Motor neuron (in vitro differentiated cells): ENCODE measurements at regions not wholly inside any gene's neighbourhood (a gene's known extent, or its start where the extent isn't known, plus 50 kb on each side); places are given as distances from the start of the nearest gene placed in this dataset.

Source experiments
- ATAC-seq, 8 experiments: fragments of 200-7000 bp; cut with Tn5 transposase; replicated peaks in 6 of 8; 2 replicates each; pipeline ENCODE4 v1.8.0; 2021; ENCODE audit warnings: mild to moderate bottlenecking in 8 of 8, moderate library complexity in 8 of 8
- H3K27ac ChIP-seq, 2 donors: fragments of 250-450 bp; sonication (Bioruptor Pico); 2 replicates each; pipeline ENCODE4 v1.9.0; 2021; ENCODE audit warnings: antibody characterized with exemption in 2 of 2, mild to moderate bottlenecking in 2 of 2, moderate library complexity in 1 of 2
- H3K4me1 ChIP-seq, 2 donors: fragments of 250-450 bp; sonication (Bioruptor Pico); replicated peaks in 1 of 2; 2 replicates each; pipeline ENCODE4 v1.6.1; 2021; ENCODE audit warnings: antibody characterized with exemption in 2 of 2, mild to moderate bottlenecking in 2 of 2, moderate library complexity in 1 of 2
- H3K4me3 ChIP-seq, 5 donors: fragments of 250-450 bp; sonication (Bioruptor Pico); 2 replicates each; pipeline ENCODE4 v1.9.0; 2021; ENCODE audit warnings: antibody characterized with exemption in 5 of 5, mild to moderate bottlenecking in 5 of 5, moderate library complexity in 4 of 5
- WGBS, 10 experiments: fragments of 450-650 bp; shearing (Covaris generic); methylation state at CpG; one replicate each; pipeline ENCODE4 v1.0.0; 2022; 5-methylcytosine and 5-hydroxymethylcytosine counted together
- in situ Hi-C, 9 experiments: fragments of 400-800 bp; cut with MboI; loops; one replicate each; pipeline ENCODE4 v1.15.0; 2021; ENCODE audit warnings: low sequenced_read_pairs in 9 of 9, low pct_unique_long_range_greater_than_20kb in 2 of 9; ENCODE audit not compliant: unreplicated experiment in 9 of 9

GRCh38 chr13:111418101-111418500 is 97.7 kb downstream of the TEX29 start:
- H3K4me3 ChIP-seq, result no peak overlapping the region
- WGBS, 10 experiments, result 36 to 100% (median 92%) methylated on average over 2 to 4 of the region's 6 CpGs; no CpG with 5 or more reads in 3 of the 10 experiments
- in situ Hi-C loops, result no loop called here
- H3K27ac ChIP-seq, result no peak overlapping the region
- ATAC-seq, result no peak
- peaks cover 2 to 21% of the 10 kb centered on the region in 2 donors for H3K4me1 ChIP-seq

- no peak for ATAC-seq
- H3K27ac ChIP-seq, result no peak overlapping the region
- in situ Hi-C loops, result no loop called here
- H3K4me3 ChIP-seq, result no peak overlapping the region
- H3K4me1 ChIP-seq, result peaks cover 2 to 7% of the 10 kb centered on the region in 2 donors
- 40 to 100% (median 92%) methylated on average over 2 to 9 of the region's 20 CpGs; no CpG with 5 or more reads in 3 of the 10 experiments for WGBS, 10 experiments
These were observed 99.9 kb downstream of the TEX29 start for GRCh38 chr13:111420113-111420876.

GRCh38 chr13:111421216-111421615 is 100.8 kb downstream of the TEX29 start:
- ATAC-seq, result no peak
- in situ Hi-C loops, result no loop called here
- WGBS, 10 experiments, result 0 to 81% (median 77%) methylated on average over 1 to 9 of the region's 11 CpGs; no CpG with 5 or more reads in 7 of the 10 experiments
- Histone ChIP-seq H3K4me3 (no peak overlapping the region), H3K27ac (no peak overlapping the region), H3K4me1 (peaks cover 0 to 3% of the 10 kb centered on the region in 2 donors)

- WGBS, 10 experiments, result 0 to 100% (median 80%) methylated on average over 1 to 7 of the region's 13 CpGs; no CpG with 5 or more reads in 1 of the 10 experiments
- in situ Hi-C loops, result no loop called here
- no peak overlapping the region for H3K27ac ChIP-seq
- ATAC-seq, result no peak
- no peak overlapping the region for H3K4me3 ChIP-seq
- H3K4me1 ChIP-seq, result no peaks in the 10 kb centered on the region
These were observed 101.9 kb downstream of the TEX29 start for GRCh38 chr13:111422348-111422747.

GRCh38 chr13:111423168-111423785 is 102.8 kb downstream of the TEX29 start:
- Histone ChIP-seq H3K4me1 (no peaks in the 10 kb centered on the region), H3K4me3 (no peak overlapping the region), H3K27ac (no peak overlapping the region)
- in situ Hi-C loops, result no loop called here
- peak in 1 of 8 experiments; percentile 10 for ATAC-seq
- 30 to 100% (median 94%) methylated on average over 1 to 15 of the region's 16 CpGs; no CpG with 5 or more reads in 1 of the 10 experiments for WGBS, 10 experiments

- no peak for ATAC-seq
- H3K4me1 ChIP-seq, result no peaks in the 10 kb centered on the region
- in situ Hi-C loops, result no loop called here
- no peak overlapping the region for H3K4me3 ChIP-seq
- H3K27ac ChIP-seq, result no peak overlapping the region
- WGBS, 10 experiments, result 30 to 95% (median 75%) methylated on average over 2 to 11 of the region's 21 CpGs; no CpG with 5 or more reads in 4 of the 10 experiments
These were observed 103.7 kb downstream of the TEX29 start for GRCh38 chr13:111424134-111424533.

GRCh38 chr13:111425326-111425725 is 104.9 kb downstream of the TEX29 start:
- 84 to 100% (median 95%) methylated on average over 1 to 3 of the region's 8 CpGs; no CpG with 5 or more reads in 6 of the 10 experiments for WGBS, 10 experiments

GRCh38 chr13:111429064-111429558 is 108.7 kb downstream of the TEX29 start:
- in situ Hi-C loops, result no loop called here
- Histone ChIP-seq H3K27ac (no peak overlapping the region), H3K4me1 (no peaks in the 10 kb centered on the region), H3K4me3 (no peak overlapping the region)
- ATAC-seq, result peak in 6 of 8 experiments; percentile 19 to 93 (median 60)
- 0 to 42% (median 7%) methylated on average over 1 to 7 of the region's 12 CpGs; no CpG with 5 or more reads in 1 of the 10 experiments for WGBS, 10 experiments

More at GRCh38 chr13:111425326-111425725, 104.9 kb downstream of the TEX29 start:
- in situ Hi-C loops, result no loop called here
- no peak overlapping the region for H3K27ac ChIP-seq
- H3K4me3 ChIP-seq, result no peak overlapping the region
- no peak for ATAC-seq
- no peaks in the 10 kb centered on the region for H3K4me1 ChIP-seq

- WGBS, 10 experiments, result 0 to 100% (median 75%) methylated on average over 1 to 3 of the region's 3 CpGs; no CpG with 5 or more reads in 3 of the 10 experiments
- Histone ChIP-seq H3K4me1 (no peaks in the 10 kb centered on the region), H3K4me3 (no peak overlapping the region), H3K27ac (no peak overlapping the region)
- ATAC-seq, result no peak
- in situ Hi-C loops, result no loop called here
These were observed 110.8 kb downstream of the TEX29 start for GRCh38 chr13:111431206-111431605.

GRCh38 chr13:111434578-111435159 is 114.2 kb downstream of the TEX29 start:
- in situ Hi-C loops, result no loop called here
- WGBS, 10 experiments, result 19 to 50% (median 32%) methylated on average over 1 to 3 of the region's 3 CpGs; no CpG with 5 or more reads in 2 of the 10 experiments
- Histone ChIP-seq H3K4me3 (no peak overlapping the region), H3K27ac (no peak overlapping the region), H3K4me1 (no peaks in the 10 kb centered on the region)
- ATAC-seq, result no peak

- no peak for ATAC-seq
- in situ Hi-C loops, result no loop called here
- Histone ChIP-seq H3K4me1 (no peaks in the 10 kb centered on the region), H3K4me3 (no peak overlapping the region), H3K27ac (no peak overlapping the region)
- WGBS, 10 experiments, result 20 to 89% (median 64%) methylated on average over 1 to 7 of the region's 11 CpGs; no CpG with 5 or more reads in 4 of the 10 experiments
These were observed 116.0 kb downstream of the TEX29 start for GRCh38 chr13:111436446-111436845.

- in situ Hi-C loops, result no loop called here
- no peaks in the 10 kb centered on the region for H3K4me1 ChIP-seq
- WGBS, 10 experiments, result 48 to 90% methylated on average over 2 to 3 of the region's 11 CpGs; no CpG with 5 or more reads in 8 of the 10 experiments
- no peak overlapping the region for H3K4me3 ChIP-seq
- no peak for ATAC-seq
- no peak overlapping the region for H3K27ac ChIP-seq
These were observed 117.0 kb downstream of the TEX29 start for GRCh38 chr13:111437417-111437816.
